Transverse colon (tissue), 3 donors: ENCODE measurements at regions not wholly inside any gene's neighbourhood (a gene's known extent, or its start where the extent isn't known, plus 50 kb on each side); places are given as distances from the start of the nearest gene placed in this dataset.

Experiments used
- CTCF ChIP-seq, 5 experiments: fragments of 200-600 bp in 3 of 5; fragments of 450-650 bp in 2 of 5; sonication (generic) in 3 of 5; IDR thresholded peaks; 1 replicate in 2 of 5; 2 replicates in 3 of 5; pipeline ENCODE4 v1.5.1; 2016 to 2017; ENCODE audit warnings: antibody characterized with exemption in 5 of 5, inconsistent platforms in 3 of 5, mild to moderate bottlenecking in 2 of 5, moderate library complexity in 1 of 5
- EP300 ChIP-seq: sonication (generic); formaldehyde crosslinking; IDR thresholded peaks from one replicate; pipeline ENCODE4 v1.6.1; 2017; ENCODE audit warnings: antibody characterized with exemption, low read depth
- POLR2A ChIP-seq: fragments of 450-650 bp; IDR thresholded peaks from one replicate; pipeline ENCODE4 v1.6.1; 2016; ENCODE audit warnings: antibody characterized with exemption, mild to moderate bottlenecking, moderate library complexity

GRCh38 chr6:144835322-144835973 is 550.3 kb downstream of the UTRN start:
- no peak for TF ChIP-seq CTCF (IDR thresholded peaks at IDR 0.05)
- no peak for TF ChIP-seq EP300
- no peak for TF ChIP-seq POLR2A
